ENCODE measurements at regions not wholly inside any gene's neighbourhood (a gene's known extent, or its start where the extent isn't known, plus 50 kb on each side); places are given as distances from the start of the nearest gene placed in this dataset.

GRCh38 chr15:29623116-29623639 is 199.1 kb downstream of the TJP1 start:
- no peak overlapping the region for H3K4me3 ChIP-seq (IDR thresholded peaks at IDR 0.05; ENCODE audit: insufficient read depth, low read depth, low read length)
- no peaks in the 10 kb centered on the region for H3K36me3 ChIP-seq (ENCODE audit: insufficient read depth)
- TF ChIP-seq CTCF (conservative IDR thresholded peaks at IDR 0.05; ENCODE audit: low read depth, low read length): no peak
- no peaks in the 10 kb centered on the region for H3K4me1 ChIP-seq (ENCODE audit: low read depth, poor library complexity, severe bottlenecking)
- no peak overlapping the region for H3K27ac ChIP-seq
- no peak overlapping the region for H3K4me2 ChIP-seq
- no peak overlapping the region for H2AFZ ChIP-seq (ENCODE audit: low read depth)
- H3K9ac ChIP-seq: no peak overlapping the region
- H4K20me1 ChIP-seq (ENCODE audit: insufficient read depth): no peaks in the 10 kb centered on the region
- H3K79me2 ChIP-seq (ENCODE audit: insufficient read depth, low read depth): no peaks in the 10 kb centered on the region
- H3K27me3 ChIP-seq (ENCODE audit: insufficient read depth, low read depth): no peaks in the 10 kb centered on the region

DNA sequence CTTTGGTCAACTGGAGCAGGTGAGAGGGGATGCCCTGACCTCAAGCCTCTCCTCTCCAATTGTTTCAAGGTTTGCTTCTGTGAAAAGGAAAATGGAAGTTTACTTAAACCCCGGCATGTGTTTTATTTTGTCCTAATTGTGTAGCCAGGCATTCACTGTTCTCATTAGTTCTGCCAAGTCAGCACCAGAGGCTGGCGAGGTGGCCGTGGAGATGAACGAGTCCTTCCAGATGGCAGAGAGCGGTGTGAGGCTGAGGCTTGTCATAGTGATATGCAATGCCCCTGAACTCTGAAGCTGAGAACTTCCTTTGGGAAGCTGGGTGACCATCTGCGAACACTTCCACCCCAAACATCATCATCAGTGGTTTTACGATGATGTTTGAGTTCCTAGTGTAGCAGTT is 199.6 kb downstream of the TJP1 start:
- Histone ChIP-seq H3K4me2 (no peak overlapping the region), H3K36me3 (ENCODE audit: insufficient read depth) (no peaks in the 10 kb centered on the region), H4K20me1 (ENCODE audit: insufficient read depth) (no peaks in the 10 kb centered on the region), H3K27me3 (ENCODE audit: insufficient read depth, low read depth) (no peaks in the 10 kb centered on the region), H2AFZ (ENCODE audit: low read depth) (no peak overlapping the region), H3K79me2 (ENCODE audit: insufficient read depth, low read depth) (no peaks in the 10 kb centered on the region), H3K27ac (no peak overlapping the region), H3K9ac (no peak overlapping the region), H3K4me3 (IDR thresholded peaks at IDR 0.05; ENCODE audit: insufficient read depth, low read depth, low read length) (no peak overlapping the region), H3K4me1 (ENCODE audit: low read depth, poor library complexity, severe bottlenecking) (no peaks in the 10 kb centered on the region)
- no peak for TF ChIP-seq CTCF (conservative IDR thresholded peaks at IDR 0.05; ENCODE audit: low read depth, low read length)

DNA sequence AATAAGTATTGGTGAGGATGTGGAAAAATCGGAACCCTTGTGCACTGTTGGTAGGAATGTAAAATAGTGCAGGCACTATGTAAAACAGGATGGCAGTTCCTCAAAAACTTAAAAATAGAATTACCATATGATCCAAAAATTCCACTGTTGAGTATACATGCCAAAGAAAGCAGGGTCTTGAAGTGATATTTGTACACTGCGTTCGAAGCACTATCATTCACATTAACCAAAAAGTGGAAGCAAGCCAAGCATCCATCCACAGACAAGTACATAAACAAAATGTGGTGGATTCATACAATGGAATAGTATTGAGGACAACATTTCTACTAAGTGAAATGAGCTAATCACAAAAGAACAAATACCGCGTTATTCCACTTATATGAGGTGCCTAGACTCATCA is 200.7 kb downstream of the TJP1 start:
- Histone ChIP-seq H3K27me3 (ENCODE audit: insufficient read depth, low read depth) (no peaks in the 10 kb centered on the region), H4K20me1 (ENCODE audit: insufficient read depth) (no peaks in the 10 kb centered on the region), H3K79me2 (ENCODE audit: insufficient read depth, low read depth) (no peaks in the 10 kb centered on the region), H3K4me1 (ENCODE audit: low read depth, poor library complexity, severe bottlenecking) (no peaks in the 10 kb centered on the region), H2AFZ (ENCODE audit: low read depth) (no peak overlapping the region), H3K4me3 (IDR thresholded peaks at IDR 0.05; ENCODE audit: insufficient read depth, low read depth, low read length) (no peak overlapping the region), H3K4me2 (no peak overlapping the region), H3K9ac (no peak overlapping the region), H3K36me3 (ENCODE audit: insufficient read depth) (no peaks in the 10 kb centered on the region), H3K27ac (no peak overlapping the region)
- no peak for TF ChIP-seq CTCF (conservative IDR thresholded peaks at IDR 0.05; ENCODE audit: low read depth, low read length)

DNA sequence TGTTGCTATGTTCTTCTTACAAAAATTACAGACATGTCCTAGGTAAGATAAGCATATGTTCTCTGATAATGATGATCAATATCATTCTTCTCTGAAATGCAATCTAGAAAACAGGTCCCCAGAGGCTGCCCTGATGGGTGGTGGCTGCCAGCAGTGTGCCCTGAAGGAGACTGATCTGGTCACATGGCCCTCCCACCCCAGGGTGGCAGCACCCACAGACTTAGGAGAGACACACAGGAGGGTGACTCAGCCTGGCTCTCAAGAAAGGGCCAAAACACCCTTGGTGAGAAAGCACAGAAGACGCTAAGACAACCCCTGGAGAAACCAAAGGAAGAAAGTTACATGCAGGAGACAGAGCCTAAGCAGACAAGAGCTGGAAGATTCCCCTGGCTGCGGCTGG is 203.7 kb downstream of the TJP1 start:
- Histone ChIP-seq H3K4me2 (no peak overlapping the region), H3K4me1 (ENCODE audit: low read depth, poor library complexity, severe bottlenecking) (no peaks in the 10 kb centered on the region), H3K27ac (no peak overlapping the region), H3K9ac (no peak overlapping the region), H3K36me3 (ENCODE audit: insufficient read depth) (no peaks in the 10 kb centered on the region), H3K79me2 (ENCODE audit: insufficient read depth, low read depth) (no peaks in the 10 kb centered on the region), H3K4me3 (IDR thresholded peaks at IDR 0.05; ENCODE audit: insufficient read depth, low read depth, low read length) (no peak overlapping the region), H2AFZ (ENCODE audit: low read depth) (no peak overlapping the region), H3K27me3 (ENCODE audit: insufficient read depth, low read depth) (no peaks in the 10 kb centered on the region), H4K20me1 (ENCODE audit: insufficient read depth) (no peaks in the 10 kb centered on the region)
- no peak for TF ChIP-seq CTCF (conservative IDR thresholded peaks at IDR 0.05; ENCODE audit: low read depth, low read length)

Data from KMS-11 (cell line).